ENCODE measurements at regions not wholly inside any gene's neighbourhood (a gene's known extent, or its start where the extent isn't known, plus 50 kb on each side); places are given as distances from the start of the nearest gene placed in this dataset.

DNA sequence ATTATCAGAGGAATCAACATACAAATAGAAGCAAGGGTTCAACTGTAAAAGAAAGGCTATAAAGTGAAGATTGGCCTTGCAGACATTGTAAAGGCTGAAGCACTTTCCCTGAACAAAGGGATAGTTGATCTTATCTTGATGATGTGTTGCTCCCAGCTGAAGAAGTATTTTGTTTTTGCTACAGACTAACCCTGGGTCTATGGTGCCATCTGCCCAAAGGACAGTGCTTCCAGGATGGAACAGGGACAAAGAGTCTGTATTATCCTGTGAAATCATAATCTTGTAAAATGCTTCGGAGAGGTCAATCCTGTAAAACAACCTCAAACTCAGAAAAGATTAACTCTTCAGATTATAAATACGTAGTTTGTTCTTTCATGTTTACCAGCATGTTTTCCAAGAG lies 251.7 kb upstream of the ANKRD50 start:
- H3K4me1 ChIP-seq (ENCODE audit: control insufficient read depth, extremely low read depth, insufficient read depth, low read length), result no peaks in the 10 kb centered on the region
- H3K9me1 ChIP-seq (replicated peaks; ENCODE audit: control insufficient read depth, extremely low read depth, insufficient read depth, low read length), result no peaks in the 10 kb centered on the region
- no peak overlapping the region for H3K4me3 ChIP-seq (replicated peaks in 1 of 3; ENCODE audit: insufficient read depth in 1 of 3, low read depth in 1 of 3, low read length in 3 of 3)
- DNase-seq (ENCODE audit: low read depth, low spot score) (no peak), FAIRE-seq (no peak)
- H3K27ac ChIP-seq (ENCODE audit: insufficient read depth, low read depth, low read length), result no peak overlapping the region
- H3K36me3 ChIP-seq (ENCODE audit: control insufficient read depth in 2 of 2, extremely low read depth in 1 of 2, insufficient read depth in 2 of 2, low read length in 2 of 2), result no peaks in the 10 kb centered on the region
- no peak overlapping the region for H3K4me2 ChIP-seq (ENCODE audit: insufficient read depth, low read length)
- no peaks in the 10 kb centered on the region for H4K20me1 ChIP-seq (replicated peaks; ENCODE audit: control insufficient read depth, extremely low read depth, insufficient read depth, low read length)
- ChIA-PET CTCF (no interaction called here), POLR2A (no interaction called here)
- H3K9ac ChIP-seq (replicated peaks; ENCODE audit: extremely low read depth, insufficient read depth, low read length), result no peak overlapping the region
- H2AFZ ChIP-seq (ENCODE audit: low read depth, low read length), result no peak overlapping the region
- no TSS peak for BruUV-seq (replicated peaks)
- intact Hi-C loops (cut with micrococcal nuclease) (no loop called here), dilution Hi-C loops (cut with MboI; ENCODE audit: extremely low pct_ligation_motif_present, low sequenced_read_pairs) (no loop called here)
- no peaks in the 10 kb centered on the region for H3K27me3 ChIP-seq (ENCODE audit: control insufficient read depth in 2 of 2, insufficient read depth in 2 of 2, low read length in 2 of 2)
- H3K79me2 ChIP-seq (ENCODE audit: control insufficient read depth, insufficient read depth, low read length), result no peaks in the 10 kb centered on the region
- no peak for TF ChIP-seq GATA2 (IDR thresholded peaks at IDR 0.05; ENCODE audit: insufficient read depth, insufficient read length, low read depth, low read length)
- no peak for TF ChIP-seq JUN (IDR thresholded peaks at IDR 0.05; ENCODE audit: borderline replicate concordance, insufficient read depth, insufficient read length, low read depth)
- TF ChIP-seq, protein P1, sequence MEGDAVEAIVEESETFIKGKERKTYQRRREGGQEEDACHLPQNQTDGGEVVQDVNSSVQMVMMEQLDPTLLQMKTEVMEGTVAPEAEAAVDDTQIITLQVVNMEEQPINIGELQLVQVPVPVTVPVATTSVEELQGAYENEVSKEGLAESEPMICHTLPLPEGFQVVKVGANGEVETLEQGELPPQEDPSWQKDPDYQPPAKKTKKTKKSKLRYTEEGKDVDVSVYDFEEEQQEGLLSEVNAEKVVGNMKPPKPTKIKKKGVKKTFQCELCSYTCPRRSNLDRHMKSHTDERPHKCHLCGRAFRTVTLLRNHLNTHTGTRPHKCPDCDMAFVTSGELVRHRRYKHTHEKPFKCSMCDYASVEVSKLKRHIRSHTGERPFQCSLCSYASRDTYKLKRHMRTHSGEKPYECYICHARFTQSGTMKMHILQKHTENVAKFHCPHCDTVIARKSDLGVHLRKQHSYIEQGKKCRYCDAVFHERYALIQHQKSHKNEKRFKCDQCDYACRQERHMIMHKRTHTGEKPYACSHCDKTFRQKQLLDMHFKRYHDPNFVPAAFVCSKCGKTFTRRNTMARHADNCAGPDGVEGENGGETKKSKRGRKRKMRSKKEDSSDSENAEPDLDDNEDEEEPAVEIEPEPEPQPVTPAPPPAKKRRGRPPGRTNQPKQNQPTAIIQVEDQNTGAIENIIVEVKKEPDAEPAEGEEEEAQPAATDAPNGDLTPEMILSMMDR (IDR thresholded peaks at IDR 0.05; ENCODE audit: extremely low read depth in 1 of 2, insufficient read depth in 1 of 2, low read depth in 1 of 2, low read length in 2 of 2), result no peak
- no peak for TF ChIP-seq FOS (IDR thresholded peaks at IDR 0.05; ENCODE audit: borderline replicate concordance, insufficient read depth, low read length)
- no peak for TF ChIP-seq EZH2 (IDR thresholded peaks at IDR 0.05; ENCODE audit: borderline replicate concordance, low read depth, low read length, severe bottlenecking)
- no peak for TF ChIP-seq MYC (IDR thresholded peaks at IDR 0.05; ENCODE audit: low read depth, low read length)
- TF ChIP-seq POLR2A (IDR thresholded peaks at IDR 0.05; ENCODE audit: low read depth, low read length), result no peak
- no peak for TF ChIP-seq POLR2AphosphoS5 (IDR thresholded peaks at IDR 0.05; ENCODE audit: insufficient read depth, low read depth, low read length)
- TF ChIP-seq, protein P2, sequence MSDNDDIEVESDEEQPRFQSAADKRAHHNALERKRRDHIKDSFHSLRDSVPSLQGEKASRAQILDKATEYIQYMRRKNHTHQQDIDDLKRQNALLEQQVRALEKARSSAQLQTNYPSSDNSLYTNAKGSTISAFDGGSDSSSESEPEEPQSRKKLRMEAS (IDR thresholded peaks at IDR 0.05; ENCODE audit: insufficient read depth, insufficient read length), result no peak
- no peaks in the 10 kb centered on the region for H3K9me3 ChIP-seq (replicated peaks; ENCODE audit: control insufficient read depth, insufficient read depth, low read length)
